A549 (cell line): ENCODE measurements at regions not wholly inside any gene's neighbourhood (a gene's known extent, or its start where the extent isn't known, plus 50 kb on each side); places are given as distances from the start of the nearest gene placed in this dataset.

Experiments
- CTCF ChIP-seq: fragments of >200 bp; sonication (Bioruptor Twin); formaldehyde crosslinking; IDR thresholded peaks from 3 replicates; pipeline ENCODE4 v1.5.1; 2016
- ELK1 ChIP-seq: fragments of 150-350 bp; IDR thresholded peaks from 2 replicates; pipeline ENCODE4 v1.6.1; 2014; ENCODE audit warnings: low read depth, mild to moderate bottlenecking, low read length
- EP300 ChIP-seq, 2 experiments: fragments of >200 bp; sonication (Bioruptor Twin); formaldehyde crosslinking; IDR thresholded peaks; 2 replicates in 1 of 2; 3 replicates in 1 of 2; pipeline ENCODE4 v1.6.1; 2016 to 2017
- ESRRA ChIP-seq: fragments of 150-350 bp; IDR thresholded peaks from 2 replicates; pipeline ENCODE4 v1.6.1; 2014; ENCODE audit warnings: mild to moderate bottlenecking, low read length, borderline replicate concordance
- KDM5A ChIP-seq: fragments of 200-600 bp; sonication (generic); IDR thresholded peaks from 2 replicates; pipeline ENCODE4 v1.6.1; 2016; ENCODE audit warnings: antibody characterized with exemption, mild to moderate bottlenecking
- MYC ChIP-seq: IDR thresholded peaks from 2 replicates; pipeline ENCODE4 v1.6.1; 2012; ENCODE audit warnings: mild to moderate bottlenecking, inconsistent platforms, low read length, improper control_type of control experiment, borderline replicate concordance
- POLR2A ChIP-seq: IDR thresholded peaks from 2 replicates; pipeline ENCODE4 v1.6.1; 2012; ENCODE audit warnings: mild to moderate bottlenecking, low read length
- POLR2AphosphoS2 ChIP-seq: conservative IDR thresholded peaks from 2 replicates; pipeline ENCODE4 v1.6.1; 2012; ENCODE audit warnings: low read length, improper control_type of control experiment, inconsistent platforms
- RAD21 ChIP-seq, 2 experiments: fragments of >200 bp in 1 of 2; sonication (Bioruptor Twin) in 1 of 2; formaldehyde crosslinking in 1 of 2; IDR thresholded peaks in 1 of 2; conservative IDR thresholded peaks in 1 of 2; 2 replicates in 1 of 2; 3 replicates in 1 of 2; pipeline ENCODE4 v1.6.1; 2012 to 2018; ENCODE audit warnings: inconsistent platforms in 1 of 2
- RCOR1 ChIP-seq: fragments of 150-350 bp; IDR thresholded peaks from 2 replicates; pipeline ENCODE4 v1.6.1; 2014; ENCODE audit warnings: antibody characterized with exemption, low read length, low read depth
- REST ChIP-seq: fragments of 200-600 bp; sonication (generic); IDR thresholded peaks from 2 replicates; pipeline ENCODE4 v1.6.1; 2016; ENCODE audit warnings: antibody characterized with exemption, mild to moderate bottlenecking, moderate library complexity
- ZSCAN20 ChIP-seq: fragments of 250-450 bp; sonication (Bioruptor Pico); IDR thresholded peaks from 2 replicates; pipeline ENCODE4 v1.8.0; 2022; ENCODE audit warnings: mild to moderate bottlenecking, moderate library complexity

- TF ChIP-seq POLR2A (no peak), REST (no peak), EP300 (IDR thresholded peaks at IDR 0.05) (no peak), ZSCAN20 (no peak), CTCF (no peak), RAD21 (conservative IDR thresholded peaks at IDR 0.05 in 1 of 2, IDR thresholded peaks at IDR 0.05 in 1 of 2) (no peak), RCOR1 (no peak), KDM5A (no peak), MYC (no peak), ELK1 (no peak), POLR2AphosphoS2 (no peak), ESRRA (no peak)
Measured at GRCh38 chr5:26582350-26583045, 455.9 kb downstream of the CDH9 start.
